Activated gamma-delta T cell (primary cell): ENCODE measurements at regions not wholly inside any gene's neighbourhood (a gene's known extent, or its start where the extent isn't known, plus 50 kb on each side); places are given as distances from the start of the nearest gene placed in this dataset.

Source experiments
- DNase-seq: peaks from one replicate; lab custom pipeline; 2025; lab: John Stamatoyannopoulos, UW

- DNase-seq = no peak
Observed at GRCh38 chr21:16476056-16476825, 746.5 kb downstream of the USP25 start.

GRCh38 chr21:16488042-16488441 lies 758.3 kb downstream of the USP25 start:
- DNase-seq = no peak

- no peak for DNase-seq
Observed at GRCh38 chr21:16492356-16492755, 762.6 kb downstream of the USP25 start.

DNA sequence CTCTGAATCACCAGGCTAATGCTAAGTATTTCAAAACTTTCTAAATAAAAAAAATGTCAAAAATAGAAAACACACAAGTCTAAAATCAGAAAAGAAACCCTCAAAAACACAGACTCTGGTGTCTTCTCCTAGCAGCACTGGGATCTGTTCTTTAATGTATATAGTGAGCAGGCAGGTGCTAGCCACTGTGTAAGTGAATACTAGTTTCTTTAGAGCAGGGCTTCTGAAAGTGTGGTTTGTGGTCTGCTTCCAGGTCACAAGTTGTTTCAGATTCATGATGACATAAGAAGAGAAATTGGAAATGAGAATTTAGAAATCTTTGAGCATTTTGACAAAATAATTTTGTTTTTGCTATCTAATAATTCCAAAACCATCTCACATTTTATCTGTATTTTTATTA lies 763.1 kb downstream of the USP25 start:
- no peak for DNase-seq

- DNase-seq = no peak
Observed at GRCh38 chr21:16496609-16497008, 766.8 kb downstream of the USP25 start.

DNA sequence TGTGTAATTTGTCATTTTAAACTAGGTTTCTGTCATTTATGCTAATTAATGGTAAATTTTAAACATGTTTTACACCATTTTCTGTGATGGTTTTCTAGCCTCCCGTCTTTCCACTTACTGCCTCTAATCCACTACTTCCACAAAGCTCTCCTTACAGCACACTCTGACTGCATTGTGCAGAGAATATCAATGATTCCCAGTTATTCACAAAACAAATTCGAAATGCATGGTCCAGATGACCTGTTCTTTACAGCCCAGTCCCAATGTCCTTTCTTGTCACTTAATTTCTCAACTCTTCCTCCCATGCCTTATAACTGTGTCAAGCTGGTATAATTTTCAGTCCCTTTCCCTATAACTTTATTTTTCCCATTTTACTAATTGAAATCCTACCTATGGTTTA lies 770.5 kb downstream of the USP25 start:
- DNase-seq = no peak

- DNase-seq = no peak
Observed at GRCh38 chr21:16502273-16502672, 772.5 kb downstream of the USP25 start.

DNA sequence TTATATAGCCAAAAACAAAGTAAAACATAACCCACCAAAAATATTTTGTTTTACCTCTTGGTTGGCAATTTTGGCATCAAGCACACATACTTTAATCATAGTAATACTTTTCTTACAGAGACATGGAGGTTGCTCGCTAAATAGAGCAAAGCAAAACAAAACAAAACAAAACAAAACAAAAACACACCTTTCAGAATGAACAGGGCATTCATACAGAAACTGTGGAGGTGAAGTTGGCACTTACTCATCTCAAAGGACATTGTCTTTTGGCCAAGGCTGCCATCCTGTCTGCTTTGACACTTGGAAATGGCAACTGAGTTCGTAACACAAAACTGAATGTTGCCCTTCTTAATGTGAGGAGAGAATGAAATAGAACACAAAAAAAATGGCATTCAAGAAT lies 773.1 kb downstream of the USP25 start:
- DNase-seq = no peak

DNA sequence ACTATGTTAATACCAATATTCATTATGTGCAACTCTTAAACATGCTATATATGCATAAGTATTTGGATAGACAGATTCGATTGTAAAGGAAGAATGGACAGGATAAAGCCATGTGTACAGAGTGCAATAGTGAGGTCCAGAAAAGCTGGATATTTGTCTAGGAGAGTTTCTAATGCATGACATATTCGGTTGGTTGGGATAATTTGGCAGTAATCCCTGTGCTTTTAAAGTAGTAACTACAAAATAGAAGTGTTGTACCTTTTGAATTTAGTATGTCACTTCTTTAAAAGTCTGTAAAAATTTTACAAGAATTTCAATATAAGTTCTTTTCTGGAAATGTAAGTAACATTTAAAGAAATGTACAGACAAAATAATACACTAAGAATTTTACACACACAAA lies 774.5 kb downstream of the USP25 start:
- DNase-seq = no peak

DNA sequence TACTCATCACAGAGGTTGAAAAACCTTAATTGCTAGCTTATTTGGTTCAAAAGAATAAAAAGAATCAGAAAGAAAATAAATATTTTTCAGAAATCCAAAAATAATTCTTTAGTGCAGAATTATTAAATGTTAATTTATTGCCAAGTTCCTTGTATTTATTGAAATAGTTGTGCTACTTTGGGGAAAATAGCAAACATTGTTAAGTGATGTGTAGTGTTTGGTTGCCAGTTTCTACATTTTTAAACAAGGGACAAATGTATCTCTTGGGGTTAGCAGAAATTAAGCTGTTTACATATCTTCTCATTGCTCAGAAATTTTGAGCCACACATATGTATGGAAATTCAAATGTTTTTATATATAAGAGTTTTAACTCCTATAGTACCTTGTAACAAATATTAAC lies 775.0 kb downstream of the USP25 start:
- DNase-seq = no peak

DNA sequence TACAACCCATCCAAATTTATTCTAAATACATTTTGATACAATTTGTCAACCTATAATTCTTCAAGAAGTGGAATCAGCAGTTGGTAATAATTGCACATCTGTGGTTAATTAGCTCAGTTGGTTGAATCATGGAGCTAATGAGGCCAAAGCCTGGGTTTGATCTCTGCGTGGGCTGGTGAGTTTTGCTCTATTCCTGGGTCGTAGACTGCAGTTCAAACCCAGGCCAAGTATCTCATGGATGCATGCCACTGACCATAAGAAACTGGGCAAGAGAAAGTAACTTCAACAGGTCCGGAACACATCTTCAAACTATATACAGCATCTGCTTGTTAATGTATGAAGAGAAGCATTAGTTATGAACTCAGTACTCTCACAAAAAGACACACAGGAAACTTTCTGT lies 779.7 kb downstream of the USP25 start:
- DNase-seq = no peak

DNA sequence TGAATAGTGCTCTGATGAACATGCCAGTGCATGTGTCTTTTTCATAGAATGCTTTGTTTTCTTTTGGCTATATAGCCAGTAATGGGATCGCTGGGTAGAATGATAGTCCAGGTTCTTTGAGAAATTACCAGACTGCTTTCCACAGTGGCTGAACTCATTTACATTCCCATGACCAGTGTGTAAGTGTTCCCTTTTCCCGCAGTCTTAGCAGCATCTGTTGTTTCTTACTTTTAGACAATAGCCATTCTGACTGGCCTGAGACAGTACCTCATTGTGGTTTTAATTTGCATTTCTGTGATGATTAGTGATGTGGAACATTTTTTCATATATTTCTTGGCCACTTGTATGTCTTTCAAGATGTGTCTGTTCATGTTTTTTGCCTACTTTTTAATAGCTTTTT lies 784.5 kb downstream of the USP25 start:
- no peak for DNase-seq

- no peak for DNase-seq
Observed at GRCh38 chr21:16517383-16517782, 787.6 kb downstream of the USP25 start.

- no peak for DNase-seq
Observed at GRCh38 chr21:16519036-16519435, 789.3 kb downstream of the USP25 start.

GRCh38 chr21:16519644-16520043 lies 789.9 kb downstream of the USP25 start:
- DNase-seq = no peak

DNA sequence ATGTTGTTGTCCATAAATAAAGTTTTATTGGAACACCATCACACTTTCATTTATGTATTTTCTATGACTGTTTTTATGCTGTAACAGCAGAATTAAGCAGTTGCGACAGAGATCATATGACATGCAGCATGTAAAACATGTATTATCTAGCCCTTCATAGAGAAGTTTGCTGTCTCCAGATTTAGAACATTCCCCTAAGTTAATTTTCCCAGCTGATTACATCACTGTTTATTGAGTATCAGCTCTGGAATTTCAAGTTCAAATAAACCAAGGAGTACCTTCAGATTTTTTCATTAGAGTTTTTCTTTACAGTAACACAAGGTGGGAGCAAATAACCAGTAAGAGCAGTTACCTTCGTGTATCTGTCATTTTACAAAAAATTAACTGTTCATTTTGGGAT lies 792.8 kb downstream of the USP25 start:
- no peak for DNase-seq

DNA sequence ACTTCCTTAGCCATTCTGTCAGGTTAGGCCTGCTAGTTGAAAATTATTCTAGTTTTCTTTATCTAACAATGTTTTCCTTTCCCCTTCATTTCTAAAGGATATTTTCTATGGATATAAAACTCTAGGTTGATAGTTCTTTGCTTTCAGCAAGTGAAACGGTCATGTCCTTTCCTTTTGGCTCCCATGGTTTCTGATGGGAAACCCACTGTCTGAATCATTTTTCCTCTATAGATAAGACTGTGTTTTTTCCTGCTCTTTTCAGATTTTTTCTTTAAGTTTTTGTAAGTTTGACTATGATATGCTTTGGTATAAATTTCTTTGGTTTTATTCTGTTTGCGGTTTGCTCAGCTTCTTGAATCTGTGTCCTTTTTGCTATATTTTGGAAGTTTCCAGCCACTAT lies 800.9 kb downstream of the USP25 start:
- no peak for DNase-seq

GRCh38 chr21:16532840-16533239 lies 803.1 kb downstream of the USP25 start:
- no peak for DNase-seq

DNA sequence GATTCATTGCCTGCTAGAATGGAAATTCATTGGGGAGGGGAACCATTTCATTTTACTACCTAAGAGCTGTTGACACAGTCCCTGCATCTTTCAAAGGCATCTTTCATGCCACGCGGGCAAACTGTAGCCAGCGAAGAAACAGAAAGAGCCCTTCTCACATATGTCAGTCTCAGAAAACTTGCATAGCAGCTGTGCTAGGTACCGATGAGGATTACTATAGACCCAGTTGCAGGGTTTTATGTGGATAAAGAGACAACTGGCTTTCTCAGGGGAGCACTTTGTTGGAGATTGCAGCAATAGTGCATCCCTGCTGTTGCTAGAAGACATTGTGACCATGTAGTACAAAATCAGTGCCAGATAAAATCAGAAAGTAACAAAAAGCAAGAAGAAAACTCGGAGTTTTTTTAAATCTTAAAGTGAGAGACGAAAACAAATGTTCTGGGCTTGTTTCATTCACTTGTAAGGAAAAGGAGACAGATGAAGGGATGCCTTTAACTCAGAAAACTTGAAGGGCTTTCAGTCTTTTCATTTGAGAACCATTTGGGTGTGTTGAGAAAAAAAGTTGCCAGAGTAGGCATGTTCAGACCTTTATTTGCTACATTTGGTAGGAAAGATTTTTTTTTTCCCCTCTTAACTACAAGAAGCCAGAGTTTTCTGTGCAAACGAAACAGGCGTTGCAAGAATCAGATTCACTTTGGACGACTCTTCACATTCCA lies 804.1 kb downstream of the USP25 start:
- no peak for DNase-seq

DNA sequence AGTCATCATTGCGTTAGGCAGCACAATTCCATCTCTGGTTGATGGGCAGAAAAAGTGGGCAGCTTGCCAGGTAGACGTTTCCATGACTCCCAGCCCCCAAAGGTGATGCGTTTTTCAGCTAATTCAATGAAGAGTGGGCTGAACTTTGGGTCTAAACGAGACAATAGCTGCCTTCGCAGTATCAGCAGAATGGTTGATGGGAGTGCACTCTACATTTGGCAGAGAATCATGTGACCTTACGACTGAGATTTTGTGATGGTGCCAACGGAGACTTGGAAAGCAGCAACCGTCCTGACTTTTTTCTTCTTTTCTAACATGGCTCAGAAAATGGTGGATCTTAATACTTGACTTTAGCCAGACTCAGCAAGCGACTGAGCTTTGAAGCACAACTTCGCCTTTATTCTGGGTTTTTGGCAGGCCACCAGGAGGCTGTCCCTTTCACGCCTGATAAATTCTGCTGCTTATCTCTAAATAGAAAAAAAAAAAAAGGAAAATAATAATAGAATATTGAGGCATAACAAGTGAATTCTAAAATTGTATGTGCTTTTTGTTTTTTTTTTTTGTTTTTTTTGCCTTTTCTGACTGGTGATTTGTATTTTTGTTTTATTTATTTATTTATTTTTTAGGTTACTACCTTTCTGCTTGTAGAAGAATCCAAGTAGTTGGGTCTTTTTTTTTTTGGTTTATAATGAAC lies 804.8 kb downstream of the USP25 start:
- no peak for DNase-seq

DNA sequence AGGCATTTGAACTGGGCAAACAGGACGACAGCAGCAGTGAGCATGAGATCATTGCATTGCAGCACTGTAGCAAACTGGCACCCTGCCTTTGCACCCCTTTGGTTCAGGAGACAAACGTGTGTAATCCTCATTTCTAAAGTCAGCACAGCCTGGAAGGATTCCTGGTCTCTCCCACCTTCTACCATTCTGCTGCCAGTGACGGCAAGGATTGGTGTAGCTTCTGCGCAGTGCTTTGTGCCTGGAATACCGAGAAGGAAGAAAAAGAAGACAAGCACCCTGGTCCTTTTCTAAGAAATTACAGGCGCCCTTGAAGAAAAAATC lies 805.3 kb downstream of the USP25 start:
- DNase-seq = no peak

DNA sequence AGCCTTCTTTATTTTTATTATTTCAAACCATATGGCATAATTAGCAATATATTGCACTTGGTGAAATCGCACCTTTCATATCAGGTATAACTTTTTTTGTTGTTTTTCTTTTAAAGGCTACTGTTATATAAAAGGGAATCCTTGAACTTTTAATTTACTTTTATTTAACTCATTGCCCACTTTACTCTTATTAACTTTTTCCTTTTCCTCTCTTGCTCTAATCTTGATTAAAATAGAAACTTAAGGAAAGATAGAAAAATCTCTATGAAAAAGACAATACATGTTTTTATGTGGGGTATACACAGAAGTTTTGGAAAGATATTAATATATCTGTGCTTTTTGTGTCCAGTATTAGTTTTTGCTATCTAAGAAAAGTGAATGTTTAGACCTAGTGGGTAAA lies 805.8 kb downstream of the USP25 start:
- no peak for DNase-seq

- DNase-seq = no peak
Observed at GRCh38 chr21:16536140-16536539, 806.4 kb downstream of the USP25 start.
